ENCODE measurements at regions not wholly inside any gene's neighbourhood (a gene's known extent, or its start where the extent isn't known, plus 50 kb on each side); places are given as distances from the start of the nearest gene placed in this dataset.
"Not testable (repeated sequence)": the region's sequence is repeated elsewhere in the genome, so short reads cannot be mapped to it uniquely, and the experiment has no call there.

- no peak for DNase-seq
Measured at GRCh38 chr15:77909182-77909940, 168.2 kb downstream of the TBC1D2B start.

DNA sequence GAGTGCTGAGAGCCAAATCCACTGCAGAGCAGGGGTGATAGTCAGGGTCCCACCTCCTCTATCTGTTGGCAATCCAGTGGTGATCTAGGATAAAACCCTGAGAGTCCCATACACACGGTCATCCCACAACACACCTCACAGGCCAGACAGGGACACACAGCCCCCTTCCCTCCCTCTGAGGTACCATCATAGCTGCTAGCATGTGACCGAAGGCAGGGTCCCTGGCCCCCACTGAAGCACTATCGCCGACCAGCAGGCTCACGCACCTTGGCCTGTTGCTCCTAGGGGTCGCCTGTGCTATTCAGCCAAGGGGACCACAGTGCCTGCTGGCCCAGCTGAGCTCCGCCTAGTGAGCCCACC, 168.8 kb downstream of the TBC1D2B start:
- not testable (repeated sequence) for DNase-seq

- DNase-seq: peak; percentile 79
Measured at GRCh38 chr15:77907824-77908751, 169.4 kb downstream of the TBC1D2B start.

DNA sequence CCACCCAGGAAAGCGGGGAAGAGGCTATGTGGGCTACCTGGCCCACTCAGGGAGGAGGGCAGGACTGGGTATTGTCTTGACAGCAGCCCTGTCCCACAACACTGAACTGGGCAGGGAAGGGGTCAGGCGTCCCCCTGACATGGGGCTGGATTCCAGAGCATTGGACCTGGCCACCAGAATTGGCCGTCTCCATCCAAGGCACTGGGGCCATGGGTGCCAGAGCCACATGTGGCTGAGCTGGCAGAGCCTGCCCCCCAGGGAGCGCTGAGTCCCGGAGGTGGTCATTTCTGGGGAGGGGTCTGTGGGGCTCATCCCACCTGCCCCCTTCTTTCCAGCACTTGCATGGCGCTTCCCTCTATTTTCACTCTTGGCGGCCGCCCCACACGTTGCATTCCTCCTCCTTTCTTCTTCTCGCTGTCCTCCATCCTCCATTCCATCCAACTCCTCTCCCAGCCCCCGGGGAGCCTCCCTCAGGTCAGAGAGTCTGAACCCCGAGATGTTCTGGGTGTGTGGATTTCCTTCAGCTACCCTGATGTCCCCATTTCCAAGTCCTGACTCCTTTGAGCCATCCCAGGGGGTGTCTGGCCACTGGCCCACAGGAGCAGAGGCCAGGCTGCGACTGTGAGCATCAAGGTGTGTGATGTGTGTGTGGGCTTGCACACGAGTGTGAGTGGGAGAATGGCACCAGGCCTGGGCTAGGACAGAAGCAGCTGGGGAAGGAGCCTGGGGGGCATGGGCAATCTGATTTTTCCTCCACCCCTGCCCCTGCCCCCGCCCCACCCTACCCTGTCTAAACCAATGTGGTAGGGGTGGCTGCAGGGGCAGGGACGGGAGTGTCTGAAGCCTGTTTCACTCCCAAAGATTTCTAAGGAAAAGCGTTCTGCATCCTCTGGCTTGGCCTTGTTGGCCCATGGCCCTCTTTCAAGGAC, 171.2 kb downstream of the TBC1D2B start:
- DNase-seq: not testable (repeated sequence)

DNA sequence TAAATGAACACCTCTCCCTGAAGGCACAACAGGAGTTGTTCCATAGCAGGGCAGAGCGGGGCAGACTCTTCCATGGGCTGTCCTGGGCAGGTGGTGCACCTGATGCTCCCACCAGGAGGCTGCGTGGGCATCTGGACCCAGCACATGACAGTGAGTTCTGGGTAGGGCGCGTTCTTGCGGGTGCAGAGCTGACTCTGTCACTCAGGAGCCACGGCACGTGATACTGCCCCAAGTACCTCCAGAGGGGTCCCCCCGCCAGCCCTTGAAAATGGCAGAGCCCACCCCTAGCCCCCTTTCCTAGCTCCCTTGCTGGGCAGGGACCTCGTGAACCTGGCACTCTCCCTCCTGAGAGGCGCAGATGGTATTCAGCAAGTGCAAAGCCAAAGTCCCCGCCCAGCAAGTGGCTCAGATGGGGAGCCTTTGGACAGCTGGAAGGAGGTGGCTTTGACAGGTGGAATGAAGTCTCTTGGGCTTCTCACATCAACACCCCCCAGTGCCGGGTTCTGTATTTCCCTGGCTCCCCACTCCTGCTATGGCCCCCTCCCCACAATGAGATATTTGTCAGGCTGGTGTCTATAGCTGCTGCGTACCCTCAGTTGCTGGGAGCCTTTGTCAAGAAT, 172.1 kb downstream of the TBC1D2B start:
- no peak for DNase-seq

DNA sequence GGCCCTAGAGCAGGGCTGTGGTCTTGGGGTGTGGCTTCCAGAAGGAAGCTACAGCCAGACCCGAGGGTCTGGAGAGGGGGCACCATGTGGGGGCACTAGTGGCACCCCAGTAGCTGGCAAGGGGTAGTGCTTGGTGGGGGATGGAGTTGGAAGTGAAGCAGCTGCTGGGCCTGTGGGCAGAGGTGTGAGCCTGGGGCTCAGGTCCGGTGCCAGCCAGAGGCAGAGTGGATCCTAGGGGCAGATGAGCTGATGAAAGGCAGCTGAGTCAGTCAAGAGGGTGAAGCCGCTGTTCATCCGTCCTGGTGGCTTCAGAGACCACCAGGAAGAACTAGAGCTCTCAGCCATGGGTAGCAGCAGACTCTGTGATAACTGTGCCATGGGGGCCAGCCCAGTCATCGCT, 172.6 kb downstream of the TBC1D2B start:
- DNase-seq: no peak

GRCh38 chr15:77904436-77904821, 173.1 kb downstream of the TBC1D2B start:
- no peak for DNase-seq

- not testable (repeated sequence) for DNase-seq
Measured at GRCh38 chr15:77903761-77904435, 173.6 kb downstream of the TBC1D2B start.

DNA sequence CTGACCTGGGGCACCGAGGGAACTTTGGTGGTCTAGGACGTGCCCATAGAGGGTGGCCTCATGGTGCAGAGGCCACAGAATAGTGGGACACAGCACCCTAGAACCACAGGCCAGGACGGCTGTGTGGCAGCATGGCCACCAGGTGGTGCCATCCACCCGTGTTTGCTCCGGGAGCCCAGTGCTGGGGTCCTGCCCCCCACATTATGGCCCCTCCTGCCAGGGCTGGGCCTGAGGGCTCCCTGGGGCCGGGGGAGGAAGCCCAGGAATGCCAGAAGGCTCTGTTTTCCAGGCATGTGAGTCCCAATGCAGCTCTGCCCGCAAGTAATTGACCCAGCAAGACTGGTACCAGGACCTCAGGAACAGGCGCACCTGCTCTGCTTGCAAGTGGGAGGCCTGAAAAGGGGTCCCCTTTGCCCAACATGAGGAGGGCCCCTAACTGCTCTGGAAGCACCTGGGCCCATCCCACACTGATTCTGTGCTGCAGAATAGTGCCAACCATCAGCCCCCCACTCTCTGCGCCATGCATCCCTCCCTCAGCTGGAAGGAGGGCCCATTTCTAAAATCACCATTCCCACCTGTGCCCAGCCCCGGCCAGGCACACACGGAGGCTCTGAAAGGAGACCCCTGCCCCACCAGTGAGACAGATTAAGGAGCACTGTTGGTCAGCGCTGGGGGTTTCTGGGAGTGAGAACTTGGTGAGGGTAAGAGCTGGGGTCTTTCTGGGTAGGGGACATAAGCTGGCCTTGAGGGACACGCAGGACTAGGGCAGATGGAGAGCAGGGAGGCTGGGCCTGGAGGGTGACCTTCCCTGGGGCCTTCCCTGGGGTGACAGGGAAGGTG, 174.4 kb downstream of the TBC1D2B start:
- DNase-seq: peak; percentile 38

DNA sequence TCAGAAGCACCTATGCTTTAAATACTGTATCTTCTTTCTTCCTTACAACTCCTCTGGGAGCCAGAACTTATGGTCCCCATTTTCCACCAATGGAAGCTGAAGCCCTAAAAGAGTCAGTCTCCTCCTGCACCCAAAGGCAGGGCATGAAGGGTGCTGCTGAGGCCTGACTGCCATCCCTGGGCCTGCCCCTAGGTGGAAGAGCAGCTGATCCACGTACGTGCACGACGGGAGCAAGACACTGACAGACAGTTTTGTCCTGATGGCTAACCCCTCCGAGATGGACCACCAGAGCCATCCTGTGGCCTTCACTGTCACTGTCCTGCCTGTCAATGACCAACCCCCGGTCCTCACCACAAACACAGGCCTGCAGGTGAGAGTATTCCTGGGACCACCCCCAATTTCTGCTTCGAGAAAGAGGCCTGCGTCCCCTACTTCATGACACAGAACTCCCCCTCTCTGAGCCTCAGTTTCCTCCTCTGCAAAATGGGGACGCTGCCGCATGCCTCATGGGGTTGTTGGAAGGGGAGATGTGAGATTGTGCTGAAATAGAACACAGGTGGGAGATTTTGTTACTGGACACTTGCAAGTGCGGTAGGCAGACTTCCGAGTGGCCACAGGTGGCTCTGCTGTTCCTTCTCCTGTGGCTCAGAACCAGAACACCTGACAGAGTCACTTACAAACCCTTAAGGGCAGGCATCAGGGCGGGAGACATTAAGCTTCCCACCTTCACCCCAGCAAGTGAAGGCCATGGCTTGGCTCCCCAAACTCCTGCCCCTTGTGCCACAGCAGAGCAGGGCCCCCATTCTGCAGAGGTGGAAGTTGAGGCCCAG, 175.4 kb downstream of the TBC1D2B start:
- DNase-seq: no peak

DNA sequence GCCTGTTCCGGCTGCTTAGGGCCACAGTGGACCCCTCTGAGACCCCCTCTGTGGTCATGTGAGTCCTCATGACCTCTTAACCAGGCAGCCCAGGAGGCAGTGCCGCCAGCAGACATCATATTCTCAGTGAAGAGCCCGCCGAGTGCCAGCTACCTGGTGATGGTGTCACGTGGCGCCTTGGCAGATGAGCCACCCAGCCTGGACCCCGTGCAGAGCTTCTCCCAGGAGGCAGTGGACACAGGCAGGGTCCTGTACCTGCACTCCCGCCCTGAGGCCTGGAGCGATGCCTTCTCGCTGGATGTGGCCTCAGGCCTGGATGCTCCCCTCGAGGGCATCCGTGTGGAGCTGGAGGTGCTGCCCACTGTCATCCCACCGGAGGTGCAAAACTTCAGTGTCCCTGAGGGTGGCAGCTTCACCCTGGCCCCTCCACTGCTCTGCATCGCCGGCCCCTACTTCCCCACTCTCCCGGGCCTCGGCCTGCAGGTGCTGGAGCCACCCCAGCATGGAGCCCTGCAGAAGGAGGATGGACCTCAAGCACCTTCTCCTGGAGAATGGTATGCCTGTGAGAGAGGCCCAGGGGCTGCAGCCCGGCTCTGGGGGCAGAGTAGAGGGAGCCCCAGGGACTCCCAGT, 176.1 kb downstream of the TBC1D2B start:
- no peak for DNase-seq

DNA sequence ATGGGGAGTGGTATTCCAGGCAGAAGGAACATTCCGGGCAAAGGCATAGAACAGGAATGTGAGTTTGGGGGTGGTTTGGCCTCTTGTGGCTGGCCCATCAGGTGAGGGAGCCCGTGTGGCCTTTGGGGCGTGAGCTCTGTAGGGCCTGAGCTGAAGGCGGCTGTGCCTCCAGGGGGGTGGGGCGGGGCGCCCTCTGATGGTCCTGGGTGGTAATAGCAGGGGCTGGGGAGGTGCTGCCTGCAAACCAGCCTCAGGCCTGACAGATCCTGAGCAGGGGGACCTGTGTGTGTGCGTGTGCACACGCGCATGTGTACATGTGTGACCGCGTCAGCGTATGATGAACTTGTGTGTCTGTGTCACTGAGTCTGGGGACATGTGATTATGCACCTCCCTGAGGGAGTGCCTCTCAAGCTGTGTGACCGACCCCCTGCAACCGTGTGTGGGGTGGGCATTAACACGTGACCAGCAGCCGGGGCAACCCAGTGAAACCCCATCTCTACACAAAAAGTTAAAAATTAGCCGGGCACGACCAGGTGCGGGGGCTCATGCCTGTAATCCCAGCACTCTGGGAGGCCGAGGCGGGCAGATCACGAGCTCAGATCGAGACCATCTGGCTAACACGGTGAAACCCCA, 177.1 kb downstream of the TBC1D2B start:
- DNase-seq: peak; percentile 74

DNA sequence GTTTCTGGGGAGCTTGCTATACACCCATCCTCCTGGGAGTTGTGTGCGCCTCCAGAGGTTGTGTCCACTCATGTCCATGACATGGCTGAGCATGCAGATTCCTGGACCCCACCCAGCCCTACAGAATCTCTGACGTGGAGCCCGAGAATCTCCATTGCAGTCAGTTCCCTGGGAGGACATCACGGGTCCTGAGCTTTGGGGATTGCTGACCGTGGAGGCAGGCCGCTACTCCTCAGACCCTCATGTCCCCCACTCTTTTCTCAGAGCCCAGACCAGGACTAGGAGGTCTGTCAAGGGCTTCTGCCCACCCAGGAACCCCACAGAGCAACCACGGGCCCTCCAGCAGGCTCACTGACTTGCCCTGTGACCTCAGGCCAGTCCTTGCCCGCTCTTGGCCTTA, 177.7 kb downstream of the TBC1D2B start:
- not testable (repeated sequence) for DNase-seq

DNA sequence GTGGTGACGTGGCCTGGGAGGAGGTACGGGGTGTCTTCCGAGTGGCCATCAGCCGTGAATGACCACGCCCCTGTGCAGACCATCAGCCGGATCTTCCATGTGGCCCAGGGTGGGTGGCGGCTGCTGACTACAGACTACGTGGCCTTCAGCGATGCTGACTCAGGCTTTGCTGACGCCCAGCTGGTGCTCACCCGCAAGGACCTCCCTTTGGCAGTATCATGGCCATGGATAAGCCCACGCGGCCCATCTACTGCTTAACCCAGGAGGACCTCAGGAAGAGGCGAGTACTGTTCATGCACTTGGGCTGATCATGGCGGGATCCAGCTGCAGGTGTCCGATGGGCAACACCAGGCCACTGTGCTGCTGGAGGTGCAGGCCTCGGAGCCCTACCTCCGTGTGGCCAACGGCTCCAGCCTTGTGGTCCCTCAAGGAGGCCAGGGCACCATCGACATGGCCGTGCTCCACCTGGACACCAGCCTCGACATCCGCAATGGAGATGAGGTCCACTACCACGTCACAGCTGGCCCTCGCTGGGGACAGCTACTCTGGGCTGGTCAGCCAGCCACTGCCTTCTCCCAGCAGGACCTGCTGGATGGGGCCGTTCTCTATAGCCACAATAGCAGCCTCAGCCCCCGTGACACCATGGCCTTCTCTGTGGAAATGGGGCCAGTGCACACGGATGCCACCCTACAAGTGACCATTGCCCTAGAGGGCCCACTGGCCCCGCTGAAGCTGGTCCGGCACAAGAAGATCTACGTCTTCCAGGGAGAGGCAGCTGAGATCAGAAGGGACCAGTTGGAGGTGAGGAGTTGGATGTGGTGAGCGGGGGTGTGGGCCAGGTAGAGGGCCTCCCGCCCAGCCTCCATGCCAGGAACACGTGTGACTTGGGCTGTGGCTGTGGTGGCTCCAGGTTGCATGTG, 178.4 kb downstream of the TBC1D2B start:
- no peak for DNase-seq

DNA sequence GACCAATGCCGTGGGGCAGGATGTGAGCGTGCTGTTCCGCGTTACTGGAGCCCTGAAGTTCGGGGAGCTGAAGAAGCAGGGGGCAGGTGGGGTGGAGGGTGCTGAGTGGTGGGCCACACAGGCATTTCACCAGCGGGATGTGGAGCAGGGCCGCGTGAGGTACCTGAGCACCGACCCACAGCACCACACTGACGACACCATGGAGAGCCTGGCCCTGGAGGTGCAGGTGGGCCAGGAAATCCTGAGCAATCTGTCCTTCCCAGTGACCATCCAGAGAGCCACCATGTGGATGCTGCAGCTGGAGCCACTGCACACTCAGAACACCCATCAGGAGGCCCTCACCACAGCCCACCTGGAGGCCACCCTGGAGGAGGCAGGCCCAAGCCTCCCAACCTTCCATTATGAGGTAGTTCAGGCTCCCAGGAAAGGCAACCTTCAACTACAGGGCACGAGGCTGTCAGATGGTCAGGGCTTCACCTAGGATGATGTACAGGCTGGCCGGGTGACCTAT, 179.6 kb downstream of the TBC1D2B start:
- DNase-seq: no peak

- not testable (repeated sequence) for DNase-seq
Measured at GRCh38 chr15:77897113-77897895, 180.2 kb downstream of the TBC1D2B start.

All from activated CD4-positive, alpha-beta T cell treated with anti-CD3 and anti-CD28 coated beads, Interleukin-2, Interleukin-6, amounts not matched to agents 100 ng/mL and 50 ng/mL, durations not matched to agents 16 hours and 8 hours (primary cell).